Stimulated activated naive CD8-positive, alpha-beta T cell treated with anti-CD3 and anti-CD28 coated beads, Interleukin-15, amount 100 ng/mL, for 72 hours (primary cell): ENCODE measurements at regions not wholly inside any gene's neighbourhood (a gene's known extent, or its start where the extent isn't known, plus 50 kb on each side); places are given as distances from the start of the nearest gene placed in this dataset.

ENCODE experiments used
- ATAC-seq: fragments of 150-1000 bp; cut with Tn5 transposase; 2 replicates; pipeline ENCODE4 v1.10.0; 2021; ENCODE audit warnings: mild to moderate bottlenecking, moderate library complexity
- DNase-seq, 2 donors: peaks; one replicate each; pipeline ENCODE4 v3.0.0; 2021 to 2022
- H3K27ac Mint-ChIP-seq, 2 donors: one replicate each; pipeline ENCODE4 v1.8.0; 2022; ENCODE audit warnings: mild to moderate bottlenecking in 2 of 2, mixed read lengths in 2 of 2, moderate library complexity in 2 of 2
- H3K27me3 Mint-ChIP-seq: one replicate; pipeline ENCODE4 v1.8.0; 2022; ENCODE audit warnings: mixed read lengths
- H3K4me1 Mint-ChIP-seq: one replicate; pipeline ENCODE4 v1.8.0; 2022; ENCODE audit warnings: mild to moderate bottlenecking, mixed read lengths
- H3K4me3 Mint-ChIP-seq, 2 donors: one replicate each; pipeline ENCODE4 v1.8.0; 2022; ENCODE audit warnings: mild to moderate bottlenecking in 2 of 2, mixed read lengths in 2 of 2, moderate library complexity in 1 of 2
- H3K9me3 Mint-ChIP-seq, 2 donors: one replicate each; pipeline ENCODE4 v1.8.0; 2022; ENCODE audit warnings: mixed read lengths in 2 of 2

DNA sequence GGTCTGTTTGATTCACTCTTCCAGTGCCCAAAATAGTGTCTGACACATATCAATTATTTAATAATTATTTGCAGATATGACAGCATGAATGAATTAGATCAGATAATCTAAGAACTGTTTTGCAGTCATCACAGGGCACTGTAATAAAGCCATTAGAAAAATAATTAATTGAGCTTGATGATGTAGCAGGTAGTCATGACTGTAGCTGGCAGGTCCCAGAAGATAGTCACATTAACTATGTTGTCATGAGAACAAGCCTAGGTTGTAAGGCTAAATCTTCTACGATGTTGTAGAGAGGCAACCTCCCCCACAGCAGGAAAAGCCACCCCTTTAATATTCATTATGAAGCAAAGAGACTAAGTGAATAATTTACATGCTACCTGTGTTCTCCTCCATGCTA lies 243.9 kb upstream of the SPTLC3 start:
- Mint-ChIP-seq H3K27ac (no peak overlapping the region), H3K4me1 (no peaks in the 10 kb centered on the region), H3K4me3 (no peak overlapping the region), H3K27me3 (no peaks in the 10 kb centered on the region), H3K9me3 (peaks cover under 1 to 7% of the 10 kb centered on the region in 2 donors)
- no peak for DNase-seq
- ATAC-seq = no peak

- no peak overlapping the region for H3K27ac Mint-ChIP-seq
- H3K4me1 Mint-ChIP-seq = no peaks in the 10 kb centered on the region
- ATAC-seq = no peak
- no peaks in the 10 kb centered on the region for H3K27me3 Mint-ChIP-seq
- H3K4me3 Mint-ChIP-seq = no peak overlapping the region
- no peak for DNase-seq
- H3K9me3 Mint-ChIP-seq = peaks cover 17 to 30% of the 10 kb centered on the region in 2 donors
Measured at GRCh38 chr20:12773936-12774335, 234.8 kb upstream of the SPTLC3 start.

DNA sequence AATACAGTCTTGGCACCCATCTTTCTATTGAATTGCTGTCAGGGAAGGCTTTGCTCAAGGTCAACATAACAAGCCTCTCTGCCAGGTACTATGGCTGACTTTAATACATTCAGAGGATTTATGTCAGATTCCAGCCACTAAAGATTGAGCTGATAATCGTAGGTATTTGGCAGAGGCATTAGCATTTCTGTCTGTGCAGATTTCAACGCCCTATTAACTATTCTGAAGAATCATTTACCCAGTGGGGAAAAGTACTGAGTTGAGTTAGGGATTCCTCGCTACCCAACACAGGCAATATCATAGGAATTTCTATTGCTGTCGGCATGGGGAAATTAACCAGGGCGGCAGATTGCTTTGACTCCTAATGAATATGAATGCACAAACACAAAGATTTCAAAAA lies 233.7 kb upstream of the SPTLC3 start:
- Mint-ChIP-seq H3K4me3 (no peak overlapping the region), H3K27ac (no peak overlapping the region), H3K4me1 (no peaks in the 10 kb centered on the region), H3K27me3 (no peaks in the 10 kb centered on the region), H3K9me3 (peaks cover 12 to 28% of the 10 kb centered on the region in 2 donors)
- ATAC-seq (no peak), DNase-seq (no peak)

- ATAC-seq = no peak
- no peak for DNase-seq
- Mint-ChIP-seq H3K27ac (no peak overlapping the region), H3K4me1 (no peaks in the 10 kb centered on the region), H3K27me3 (no peaks in the 10 kb centered on the region), H3K9me3 (peaks cover 8 to 12% of the 10 kb centered on the region in 2 donors), H3K4me3 (no peak overlapping the region)
Measured at GRCh38 chr20:12777016-12777415, 231.8 kb upstream of the SPTLC3 start.

DNA sequence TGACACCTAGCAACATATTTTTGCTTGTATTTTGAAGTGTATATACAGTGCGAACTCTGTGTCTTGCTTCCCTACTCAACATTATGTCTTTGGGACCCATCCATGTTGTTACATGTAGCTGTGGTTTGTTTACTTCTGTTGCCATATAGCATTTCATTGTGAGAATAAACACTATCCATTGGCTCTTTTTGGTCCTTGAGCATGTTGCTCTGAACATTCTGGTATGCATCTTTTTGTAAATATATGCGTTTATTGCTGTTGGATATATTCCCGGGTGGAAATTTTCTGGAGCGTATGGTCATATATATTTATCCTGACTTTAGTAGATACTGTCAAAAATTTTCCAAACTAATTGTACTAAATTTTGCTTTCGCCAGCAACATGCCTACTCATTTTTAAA lies 222.5 kb upstream of the SPTLC3 start:
- Mint-ChIP-seq H3K9me3 (peaks cover 7 to 16% of the 10 kb centered on the region in 2 donors), H3K27me3 (no peaks in the 10 kb centered on the region), H3K4me3 (no peak overlapping the region), H3K27ac (no peak overlapping the region), H3K4me1 (no peaks in the 10 kb centered on the region)
- DNase-seq (no peak), ATAC-seq (no peak)

- DNase-seq (no peak), ATAC-seq (no peak)
- no peaks in the 10 kb centered on the region for H3K27me3 Mint-ChIP-seq
- H3K4me3 Mint-ChIP-seq = no peak overlapping the region
- H3K27ac Mint-ChIP-seq = no peak overlapping the region
- peaks cover 0 to 7% of the 10 kb centered on the region in 2 donors for H3K9me3 Mint-ChIP-seq
- no peaks in the 10 kb centered on the region for H3K4me1 Mint-ChIP-seq
Measured at GRCh38 chr20:12788632-12789299, 220.0 kb upstream of the SPTLC3 start.

DNA sequence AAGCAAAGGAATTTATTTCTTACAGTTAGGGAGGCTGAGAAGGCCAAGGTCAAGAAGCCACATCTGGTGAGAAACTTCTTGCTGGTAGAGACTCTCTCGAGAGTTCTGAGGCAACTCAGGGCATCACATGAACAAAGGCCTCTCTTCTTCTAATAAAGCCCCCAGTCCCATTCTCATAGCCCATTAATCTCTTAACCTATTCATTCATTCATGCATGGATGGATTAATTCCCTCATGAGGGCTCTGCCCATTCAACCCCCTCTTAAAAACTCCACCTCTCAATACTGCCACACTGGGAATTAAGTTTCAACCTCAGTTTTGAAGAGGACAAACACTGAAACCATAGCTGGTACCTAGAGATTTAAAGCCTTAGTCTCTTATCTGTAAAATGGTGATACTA lies 217.9 kb upstream of the SPTLC3 start:
- Mint-ChIP-seq H3K27ac (no peak overlapping the region), H3K4me1 (no peaks in the 10 kb centered on the region), H3K4me3 (no peak overlapping the region), H3K9me3 (peaks cover 0 to 13% of the 10 kb centered on the region in 2 donors), H3K27me3 (no peaks in the 10 kb centered on the region)
- no peak for ATAC-seq
- DNase-seq = no peak

DNA sequence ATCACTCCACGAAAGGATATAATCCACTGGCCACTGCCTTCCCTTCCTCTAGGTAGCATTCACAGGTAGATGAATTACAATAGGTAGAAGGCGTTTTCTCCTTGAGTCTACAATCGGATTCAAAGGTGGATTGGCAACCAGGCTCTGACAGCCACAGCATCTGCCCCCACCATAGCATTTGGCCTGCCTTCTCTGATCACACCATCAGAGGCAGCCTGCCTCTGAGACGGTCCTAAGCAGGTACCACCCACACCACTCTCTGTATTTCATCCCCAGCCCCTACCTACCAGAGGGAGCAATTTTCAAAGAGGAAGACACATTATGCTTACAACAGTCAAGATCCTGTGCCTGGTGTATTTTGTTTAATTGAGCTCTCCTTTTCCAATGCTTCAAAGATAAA lies 210.5 kb upstream of the SPTLC3 start:
- Mint-ChIP-seq H3K27me3 (no peaks in the 10 kb centered on the region), H3K4me3 (no peak overlapping the region), H3K4me1 (no peaks in the 10 kb centered on the region), H3K9me3 (peaks cover 0 to 6% of the 10 kb centered on the region in 2 donors), H3K27ac (no peak overlapping the region)
- ATAC-seq = no peak
- DNase-seq = no peak

DNA sequence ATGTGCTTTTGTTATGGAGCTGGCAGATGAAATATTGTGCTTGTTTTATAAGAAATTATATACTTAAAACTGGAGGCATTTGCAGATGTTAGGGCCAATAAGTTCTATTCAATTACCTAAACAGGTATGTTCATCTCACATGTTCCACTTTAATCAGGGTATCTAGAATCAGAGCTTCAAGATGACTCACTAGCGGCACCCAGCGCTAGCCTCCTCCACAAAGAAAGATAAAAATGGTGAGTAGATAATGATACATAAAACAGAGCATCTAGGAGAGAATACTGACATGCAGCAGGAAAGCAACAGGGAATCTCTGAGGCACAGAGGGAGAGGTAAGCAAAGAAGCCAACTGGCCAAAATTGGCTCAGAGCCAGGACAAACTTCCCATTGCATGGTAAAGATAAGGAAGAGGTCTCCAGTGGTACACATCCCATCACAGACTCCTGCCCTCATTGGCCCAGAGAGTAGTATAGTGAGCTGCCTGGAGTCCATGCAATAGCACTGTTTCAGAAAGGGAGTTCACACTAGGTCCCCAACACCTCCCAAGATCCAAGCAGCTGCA lies 200.7 kb upstream of the SPTLC3 start:
- H3K27ac Mint-ChIP-seq = no peak overlapping the region
- no peak for DNase-seq
- H3K4me3 Mint-ChIP-seq = no peak overlapping the region
- ATAC-seq = no peak
- H3K9me3 Mint-ChIP-seq = peaks cover 11 to 31% of the 10 kb centered on the region in 2 donors
- no peaks in the 10 kb centered on the region for H3K4me1 Mint-ChIP-seq
- H3K27me3 Mint-ChIP-seq = no peaks in the 10 kb centered on the region

DNA sequence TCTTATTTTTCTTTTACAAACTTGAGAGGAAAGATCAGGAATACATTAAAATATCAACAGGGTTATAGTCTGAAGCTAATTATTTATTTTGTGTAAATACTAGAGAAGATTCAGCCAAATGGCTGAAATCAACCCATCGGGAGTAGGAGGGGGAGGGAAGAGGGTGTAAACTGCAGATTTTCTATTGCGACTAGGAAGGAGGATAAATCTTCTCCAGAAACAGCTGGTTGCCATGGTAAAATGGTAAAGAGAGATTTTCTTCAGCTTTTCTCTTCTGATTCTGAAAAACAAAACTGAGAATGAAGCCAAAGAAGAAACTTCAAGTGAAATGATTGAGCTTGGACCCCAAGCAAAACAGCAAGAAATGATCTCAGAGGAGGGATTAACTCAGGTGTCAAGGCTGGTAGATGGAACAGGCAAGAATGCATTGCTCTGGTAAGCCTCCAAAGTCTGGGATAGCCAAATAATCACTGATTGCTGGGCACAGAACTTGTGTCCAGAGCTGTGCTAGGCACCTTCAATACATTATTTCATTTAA lies 193.5 kb upstream of the SPTLC3 start:
- H3K4me1 Mint-ChIP-seq = no peaks in the 10 kb centered on the region
- H3K27me3 Mint-ChIP-seq = no peaks in the 10 kb centered on the region
- peaks cover 0 to 14% of the 10 kb centered on the region in 2 donors for H3K9me3 Mint-ChIP-seq
- DNase-seq (no peak), ATAC-seq (no peak)
- no peak overlapping the region for H3K27ac Mint-ChIP-seq
- no peak overlapping the region for H3K4me3 Mint-ChIP-seq

- DNase-seq (no peak), ATAC-seq (no peak)
- no peaks in the 10 kb centered on the region for H3K27me3 Mint-ChIP-seq
- no peaks in the 10 kb centered on the region for H3K4me1 Mint-ChIP-seq
- peaks cover 0 to 12% of the 10 kb centered on the region in 2 donors for H3K9me3 Mint-ChIP-seq
- no peak overlapping the region for H3K27ac Mint-ChIP-seq
- no peak overlapping the region for H3K4me3 Mint-ChIP-seq
Measured at GRCh38 chr20:12815778-12816408, 192.9 kb upstream of the SPTLC3 start.

DNA sequence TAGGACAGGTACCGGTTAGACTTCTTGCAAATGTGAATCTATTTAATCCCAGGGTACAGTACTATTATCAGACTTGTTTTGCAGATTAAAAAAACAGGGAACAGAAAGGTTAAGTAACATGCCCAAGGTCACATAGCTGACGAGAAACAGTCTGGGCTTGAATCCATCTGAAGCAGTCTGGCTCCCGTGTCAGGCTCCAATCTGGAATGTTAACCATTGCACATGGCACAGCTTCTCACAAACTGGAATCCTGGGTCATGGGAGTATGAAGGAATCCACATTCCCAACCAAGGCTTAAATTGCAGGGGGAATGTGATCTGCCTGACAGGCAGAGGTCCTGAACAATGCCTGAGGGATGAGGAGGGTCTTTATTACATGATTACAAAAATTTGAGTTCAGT lies 187.5 kb upstream of the SPTLC3 start:
- Mint-ChIP-seq H3K9me3 (peaks cover 6% of the 10 kb centered on the region in 2 donors), H3K4me3 (no peak overlapping the region), H3K27me3 (no peaks in the 10 kb centered on the region), H3K27ac (peak overlapping the region in 1 of 2 donors; percentile 17), H3K4me1 (no peaks in the 10 kb centered on the region)
- DNase-seq (no peak), ATAC-seq (no peak)

- no peaks in the 10 kb centered on the region for H3K27me3 Mint-ChIP-seq
- ATAC-seq (no peak), DNase-seq (no peak)
- no peaks in the 10 kb centered on the region for H3K4me1 Mint-ChIP-seq
- peaks cover 6% of the 10 kb centered on the region in 2 donors for H3K9me3 Mint-ChIP-seq
- H3K27ac Mint-ChIP-seq = no peak overlapping the region
- no peak overlapping the region for H3K4me3 Mint-ChIP-seq
Measured at GRCh38 chr20:12823734-12824133, 185.0 kb upstream of the SPTLC3 start.

GRCh38 chr20:12824328-12825225 lies 184.2 kb upstream of the SPTLC3 start:
- H3K4me1 Mint-ChIP-seq = no peaks in the 10 kb centered on the region
- peaks cover 6% of the 10 kb centered on the region in 2 donors for H3K9me3 Mint-ChIP-seq
- H3K27me3 Mint-ChIP-seq = no peaks in the 10 kb centered on the region
- no peak overlapping the region for H3K27ac Mint-ChIP-seq
- no peak overlapping the region for H3K4me3 Mint-ChIP-seq
- no peak for DNase-seq
- no peak for ATAC-seq

GRCh38 chr20:12825226-12825595 lies 183.6 kb upstream of the SPTLC3 start:
- no peaks in the 10 kb centered on the region for H3K27me3 Mint-ChIP-seq
- no peak for ATAC-seq

More at GRCh38 chr20:12825226-12825595, 183.6 kb upstream of the SPTLC3 start:
- no peak for DNase-seq
- Mint-ChIP-seq H3K9me3 (peaks cover 6% of the 10 kb centered on the region in 2 donors), H3K4me3 (no peak overlapping the region), H3K4me1 (no peaks in the 10 kb centered on the region), H3K27ac (no peak overlapping the region)
